GM12878 (cell line): ENCODE measurements at regions not wholly inside any gene's neighbourhood (a gene's known extent, or its start where the extent isn't known, plus 50 kb on each side); places are given as distances from the start of the nearest gene placed in this dataset.

Source experiments
- ATAC-seq: fragments of 200-7000 bp; cut with Tn5 transposase; 3 replicates; pipeline ENCODE4 v1.9.1; 2020; ENCODE audit warnings: mild to moderate bottlenecking, moderate library complexity
- BruUV-seq: library from RNA; stranded (reverse); fragments of 400-500 nt; replicated peaks from 2 replicates; lab custom pipeline; 2021; lab: Mats Ljungman, UMichigan
- CTCF ChIA-PET: fragments of 300-600 bp; sonication (Branson Sonifier 250); formaldehyde crosslinking; extraction: SDS; loops from one replicate; lab custom pipeline; 2021; ENCODE audit warnings: inconsistent platforms; lab: Yijun Ruan, JAX
- POLR2A ChIA-PET: fragments of 350-600 bp; formaldehyde crosslinking; extraction: SDS; loops from one replicate; lab custom pipeline; 2021; ENCODE audit warnings: inconsistent platforms; lab: Charles Lee
- RAD21 ChIA-PET: fragments of 300-600 bp; sonication (Branson Sonifier 250); formaldehyde crosslinking; loops from one replicate; lab custom pipeline; 2023; ENCODE audit warnings: antibody characterized with exemption; ENCODE audit not compliant: unreplicated experiment; lab: Charles Lee
- SMC1A ChIA-PET: fragments of 300-600 bp; sonication (Branson Sonifier 250); formaldehyde crosslinking; loops from one replicate; lab custom pipeline; 2023; ENCODE audit not compliant: unreplicated experiment, uncharacterized antibody; lab: Charles Lee
- DNase-seq: peaks from one replicate; pipeline ENCODE4 v3.0.0-alpha.2; 2011; ENCODE audit warnings: low read depth, low spot score
- FAIRE-seq: peaks from 3 replicates; lab custom pipeline; 2011; peaks lifted over from hg19 to GRCh38; lab: Jason Lieb, UNC
- H2AFZ ChIP-seq: 2 replicates; pipeline ENCODE4 v1.6.0; 2011; ENCODE audit warnings: low read depth, low read length, control low read depth; ENCODE audit not compliant: control insufficient read depth
- H3K27ac ChIP-seq: 2 replicates; pipeline ENCODE4 v1.5.1; 2011; ENCODE audit warnings: control low read depth; ENCODE audit not compliant: control insufficient read depth, insufficient read depth
- H3K27me3 ChIP-seq, 2 experiments: replicated peaks in 1 of 2; 2 replicates each; pipeline versions ENCODE4 v1.6.0 to v1.6.1; 2011; ENCODE audit warnings: low read length in 1 of 2; ENCODE audit not compliant: control insufficient read depth in 2 of 2, insufficient read depth in 2 of 2
- H3K36me3 ChIP-seq, 2 experiments: 2 replicates each; pipeline ENCODE4 v1.5.1; 2011; ENCODE audit warnings: low read length in 1 of 2; ENCODE audit not compliant: control insufficient read depth in 2 of 2, insufficient read depth in 2 of 2
- H3K4me1 ChIP-seq: 2 replicates; pipeline ENCODE4 v1.6.1; 2011; ENCODE audit warnings: mild to moderate bottlenecking, low read length, moderate library complexity, mixed read lengths; ENCODE audit not compliant: control insufficient read depth, insufficient read depth
- H3K4me2 ChIP-seq: 2 replicates; pipeline ENCODE4 v1.6.0; 2011; ENCODE audit warnings: control low read depth; ENCODE audit not compliant: control insufficient read depth, insufficient read depth
- H3K4me3 ChIP-seq: fragments of 200-600 bp; sonication (generic); 2 replicates; pipeline ENCODE4 v1.5.1; 2016
- H3K79me2 ChIP-seq: 2 replicates; pipeline ENCODE4 v1.6.0; 2011; ENCODE audit warnings: low read length; ENCODE audit not compliant: control insufficient read depth, insufficient read depth
- H3K9ac ChIP-seq: 2 replicates; pipeline ENCODE4 v1.8.0; 2011; ENCODE audit warnings: low read length, control low read depth, mixed read lengths; ENCODE audit not compliant: control insufficient read depth, insufficient read depth
- H3K9me3 ChIP-seq: replicated peaks from 3 replicates; pipeline ENCODE4 v1.5.1; 2011; ENCODE audit warnings: mild to moderate bottlenecking, low read length; ENCODE audit not compliant: control insufficient read depth, insufficient read depth
- H4K20me1 ChIP-seq: 2 replicates; pipeline ENCODE4 v1.6.0; 2011; ENCODE audit not compliant: control insufficient read depth, insufficient read depth
- ATF7 ChIP-seq: fragments of 450-650 bp; IDR thresholded peaks from 2 replicates; pipeline ENCODE4 v1.6.1; 2016; ENCODE audit warnings: low read depth, mild to moderate bottlenecking
- BCLAF1 ChIP-seq: fragments of 450-650 bp; IDR thresholded peaks from 2 replicates; pipeline ENCODE4 v1.6.1; 2017; ENCODE audit warnings: antibody characterized with exemption, mild to moderate bottlenecking, moderate library complexity
- CREB1 ChIP-seq: IDR thresholded peaks from 2 replicates; pipeline ENCODE4 v1.6.1; 2012; ENCODE audit warnings: low read depth, mild to moderate bottlenecking, inconsistent platforms
- EZH2 ChIP-seq: IDR thresholded peaks from 2 replicates; pipeline ENCODE4 v1.6.1; 2012; ENCODE audit warnings: low read depth, mild to moderate bottlenecking, control low read depth, inconsistent platforms, low read length, borderline replicate concordance; ENCODE audit not compliant: control insufficient read depth
- HDGF ChIP-seq: fragments of 450-650 bp; IDR thresholded peaks from 2 replicates; pipeline ENCODE4 v1.6.1; 2016; ENCODE audit warnings: antibody characterized with exemption
- IKZF1 ChIP-seq: fragments of 450-650 bp; conservative IDR thresholded peaks from 2 replicates; pipeline ENCODE4 v1.6.1; 2017; ENCODE audit warnings: antibody characterized with exemption, mild to moderate bottlenecking
- IRF3 ChIP-seq: fragments of 450-650 bp; IDR thresholded peaks from 2 replicates; pipeline ENCODE4 v1.6.1; 2014; ENCODE audit warnings: mild to moderate bottlenecking
- KLF5 ChIP-seq: fragments of 450-650 bp; IDR thresholded peaks from 2 replicates; pipeline ENCODE4 v1.6.1; 2014; ENCODE audit warnings: mild to moderate bottlenecking; ENCODE audit not compliant: partially characterized antibody
- NFYA ChIP-seq: IDR thresholded peaks from 2 replicates; pipeline ENCODE4 v1.6.1; 2011; ENCODE audit warnings: low read depth, mild to moderate bottlenecking, low read length, improper control_type of control experiment, borderline replicate concordance
- RUNX3 ChIP-seq: IDR thresholded peaks from 2 replicates; pipeline ENCODE4 v1.6.1; 2012; ENCODE audit warnings: low read length, inconsistent platforms
- SREBF1 ChIP-seq: IDR thresholded peaks from 2 replicates; pipeline ENCODE4 v1.6.1; 2012; ENCODE audit warnings: mild to moderate bottlenecking, low read length
- TAF1 ChIP-seq: IDR thresholded peaks from 2 replicates; pipeline ENCODE4 v1.6.1; 2011; ENCODE audit warnings: mild to moderate bottlenecking, low read depth, low read length, borderline replicate concordance
- TCF7 ChIP-seq: IDR thresholded peaks from 2 replicates; pipeline ENCODE4 v1.6.1; 2014; ENCODE audit warnings: antibody characterized with exemption, borderline replicate concordance
- YBX1 ChIP-seq: fragments of 450-650 bp; IDR thresholded peaks from 2 replicates; pipeline ENCODE4 v1.6.1; 2016; ENCODE audit warnings: antibody characterized with exemption
- ZNF207 ChIP-seq: fragments of 450-650 bp; IDR thresholded peaks from 2 replicates; pipeline ENCODE4 v1.6.1; 2014; ENCODE audit warnings: antibody characterized with exemption, mild to moderate bottlenecking, borderline replicate concordance
- ZNF274 ChIP-seq: IDR thresholded peaks from one replicate; pipeline ENCODE4 v1.8.0; 2011; ENCODE audit not compliant: insufficient read length, insufficient read depth
- WGBS: methylation state at CpG from one replicate; pipeline ENCODE4 v1.1.6; 2016; ENCODE audit warnings: low lambda C conversion rate; ENCODE audit not compliant: insufficient replicate concordance, insufficient coverage; ENCODE audit errors: missing lambda C conversion rate; 5-methylcytosine and 5-hydroxymethylcytosine counted together
- in situ Hi-C: fragments of 300-500 bp; cut with MboI; formaldehyde crosslinking; loops from 9 replicates; pipeline ENCODE4 v1.14.3; 2018; ENCODE audit warnings: mixed read lengths
- intact Hi-C: fragments of 100-400 bp; cut with micrococcal nuclease; formaldehyde crosslinking; loops from one replicate; pipeline ENCODE4 v1.14.2; 2022; ENCODE audit not compliant: unreplicated experiment
- TF ChIP-seq, protein P1 (sequence below): fragments of 450-650 bp; formaldehyde crosslinking; IDR thresholded peaks from 2 replicates; pipeline ENCODE4 v1.4.0; 2020; ENCODE audit warnings: mild to moderate bottlenecking, moderate library complexity

DNA sequence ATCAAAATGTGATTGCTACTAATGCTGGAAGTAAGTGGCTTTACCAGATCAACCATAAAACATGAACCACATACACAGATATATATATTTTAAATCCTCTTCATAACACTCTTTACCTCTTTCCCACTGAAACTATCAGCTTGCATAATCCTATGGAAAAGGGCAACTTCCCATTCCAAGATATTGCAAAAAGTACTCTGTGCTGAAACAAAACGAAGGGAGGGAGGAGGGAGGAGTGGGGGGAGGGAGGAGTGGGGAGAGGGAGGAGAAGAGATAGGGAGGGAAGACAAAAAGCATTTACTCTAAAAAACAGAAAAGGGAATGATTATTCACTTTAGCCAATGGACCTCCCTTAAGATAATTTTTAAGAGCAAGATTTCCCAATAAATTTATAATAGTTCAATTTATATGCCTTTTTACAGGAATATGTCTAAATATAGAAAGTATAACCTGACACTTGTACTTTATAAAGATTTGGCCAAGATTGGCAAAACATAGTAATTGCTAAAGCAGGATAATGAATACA, 344.8 kb upstream of the NFE2L3 start:
- BruUV-seq, result no TSS peak
- ATAC-seq, result no peak
- ChIA-PET CTCF (no interaction called here), SMC1A (no interaction called here), RAD21 (no interaction called here), POLR2A (no interaction called here)
- H3K4me3 ChIP-seq, result no peak overlapping the region
- no peak overlapping the region for H3K4me2 ChIP-seq
- H3K4me1 ChIP-seq, result no peaks in the 10 kb centered on the region
- no peak overlapping the region for H3K27ac ChIP-seq
- no peak overlapping the region for H2AFZ ChIP-seq
- in situ Hi-C loops (no loop called here), intact Hi-C loops (no loop called here)
- DNase-seq, result no peak
- H3K27me3 ChIP-seq, result peaks cover under 1 to 2% of the 10 kb centered on the region in 2 experiments; a peak in 3 of 4 replicates
- no peaks in the 10 kb centered on the region for H3K36me3 ChIP-seq
- no peak for FAIRE-seq
- no CpG with 5 or more reads among the region's 1 CpG for WGBS
- no peaks in the 10 kb centered on the region for H3K9me3 ChIP-seq
- no peaks in the 10 kb centered on the region for H3K79me2 ChIP-seq
- H4K20me1 ChIP-seq, result no peaks in the 10 kb centered on the region
- no peak overlapping the region for H3K9ac ChIP-seq
- TF ChIP-seq YBX1 (no peak), IKZF1 (no peak), HDGF (no peak), ZNF207 (no peak), TCF7 (no peak), NFYA (no peak), TAF1 (no peak), ATF7 (no peak), IRF3 (no peak), ZNF274 (no peak), CREB1 (no peak), BCLAF1 (no peak), RUNX3 (no peak), EZH2 (no peak), SREBF1 (no peak), KLF5 (no peak)
- TF ChIP-seq, protein P1, sequence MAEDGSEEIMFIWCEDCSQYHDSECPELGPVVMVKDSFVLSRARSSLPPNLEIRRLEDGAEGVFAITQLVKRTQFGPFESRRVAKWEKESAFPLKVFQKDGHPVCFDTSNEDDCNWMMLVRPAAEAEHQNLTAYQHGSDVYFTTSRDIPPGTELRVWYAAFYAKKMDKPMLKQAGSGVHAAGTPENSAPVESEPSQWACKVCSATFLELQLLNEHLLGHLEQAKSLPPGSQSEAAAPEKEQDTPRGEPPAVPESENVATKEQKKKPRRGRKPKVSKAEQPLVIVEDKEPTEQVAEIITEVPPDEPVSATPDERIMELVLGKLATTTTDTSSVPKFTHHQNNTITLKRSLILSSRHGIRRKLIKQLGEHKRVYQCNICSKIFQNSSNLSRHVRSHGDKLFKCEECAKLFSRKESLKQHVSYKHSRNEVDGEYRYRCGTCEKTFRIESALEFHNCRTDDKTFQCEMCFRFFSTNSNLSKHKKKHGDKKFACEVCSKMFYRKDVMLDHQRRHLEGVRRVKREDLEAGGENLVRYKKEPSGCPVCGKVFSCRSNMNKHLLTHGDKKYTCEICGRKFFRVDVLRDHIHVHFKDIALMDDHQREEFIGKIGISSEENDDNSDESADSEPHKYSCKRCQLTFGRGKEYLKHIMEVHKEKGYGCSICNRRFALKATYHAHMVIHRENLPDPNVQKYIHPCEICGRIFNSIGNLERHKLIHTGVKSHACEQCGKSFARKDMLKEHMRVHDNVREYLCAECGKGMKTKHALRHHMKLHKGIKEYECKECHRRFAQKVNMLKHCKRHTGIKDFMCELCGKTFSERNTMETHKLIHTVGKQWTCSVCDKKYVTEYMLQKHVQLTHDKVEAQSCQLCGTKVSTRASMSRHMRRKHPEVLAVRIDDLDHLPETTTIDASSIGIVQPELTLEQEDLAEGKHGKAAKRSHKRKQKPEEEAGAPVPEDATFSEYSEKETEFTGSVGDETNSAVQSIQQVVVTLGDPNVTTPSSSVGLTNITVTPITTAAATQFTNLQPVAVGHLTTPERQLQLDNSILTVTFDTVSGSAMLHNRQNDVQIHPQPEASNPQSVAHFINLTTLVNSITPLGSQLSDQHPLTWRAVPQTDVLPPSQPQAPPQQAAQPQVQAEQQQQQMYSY (CRISPR knock-in tag), result no peak
